ENCODE measurements at regions not wholly inside any gene's neighbourhood (a gene's known extent, or its start where the extent isn't known, plus 50 kb on each side); places are given as distances from the start of the nearest gene placed in this dataset.

DNA sequence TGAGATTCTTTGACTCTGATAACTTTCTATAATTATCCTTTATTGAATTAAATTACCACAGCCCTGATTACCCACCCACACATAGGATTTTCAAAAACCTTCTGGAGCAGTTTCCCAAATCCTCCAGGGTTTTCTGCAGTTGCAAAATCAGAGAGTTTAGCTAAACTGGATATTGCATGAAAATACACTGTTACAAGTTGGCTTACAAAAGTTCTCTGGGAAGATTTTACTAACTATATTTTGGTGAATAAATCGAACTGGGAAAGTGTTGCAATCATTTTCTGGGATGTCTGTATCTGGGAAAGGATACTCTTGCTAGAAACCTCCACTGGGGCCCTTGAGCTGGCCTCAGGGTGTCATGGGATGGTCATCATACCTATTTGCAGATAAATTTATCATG is 97.6 kb upstream of the STMND1 start (continued):
- TF ChIP-seq, protein P1, sequence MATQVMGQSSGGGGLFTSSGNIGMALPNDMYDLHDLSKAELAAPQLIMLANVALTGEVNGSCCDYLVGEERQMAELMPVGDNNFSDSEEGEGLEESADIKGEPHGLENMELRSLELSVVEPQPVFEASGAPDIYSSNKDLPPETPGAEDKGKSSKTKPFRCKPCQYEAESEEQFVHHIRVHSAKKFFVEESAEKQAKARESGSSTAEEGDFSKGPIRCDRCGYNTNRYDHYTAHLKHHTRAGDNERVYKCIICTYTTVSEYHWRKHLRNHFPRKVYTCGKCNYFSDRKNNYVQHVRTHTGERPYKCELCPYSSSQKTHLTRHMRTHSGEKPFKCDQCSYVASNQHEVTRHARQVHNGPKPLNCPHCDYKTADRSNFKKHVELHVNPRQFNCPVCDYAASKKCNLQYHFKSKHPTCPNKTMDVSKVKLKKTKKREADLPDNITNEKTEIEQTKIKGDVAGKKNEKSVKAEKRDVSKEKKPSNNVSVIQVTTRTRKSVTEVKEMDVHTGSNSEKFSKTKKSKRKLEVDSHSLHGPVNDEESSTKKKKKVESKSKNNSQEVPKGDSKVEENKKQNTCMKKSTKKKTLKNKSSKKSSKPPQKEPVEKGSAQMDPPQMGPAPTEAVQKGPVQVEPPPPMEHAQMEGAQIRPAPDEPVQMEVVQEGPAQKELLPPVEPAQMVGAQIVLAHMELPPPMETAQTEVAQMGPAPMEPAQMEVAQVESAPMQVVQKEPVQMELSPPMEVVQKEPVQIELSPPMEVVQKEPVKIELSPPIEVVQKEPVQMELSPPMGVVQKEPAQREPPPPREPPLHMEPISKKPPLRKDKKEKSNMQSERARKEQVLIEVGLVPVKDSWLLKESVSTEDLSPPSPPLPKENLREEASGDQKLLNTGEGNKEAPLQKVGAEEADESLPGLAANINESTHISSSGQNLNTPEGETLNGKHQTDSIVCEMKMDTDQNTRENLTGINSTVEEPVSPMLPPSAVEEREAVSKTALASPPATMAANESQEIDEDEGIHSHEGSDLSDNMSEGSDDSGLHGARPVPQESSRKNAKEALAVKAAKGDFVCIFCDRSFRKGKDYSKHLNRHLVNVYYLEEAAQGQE (IDR thresholded peaks at IDR 0.05; ENCODE audit: low read depth, low read length) = no peak
- no peak for TF ChIP-seq ELF1 (IDR thresholded peaks at IDR 0.05)

DNA sequence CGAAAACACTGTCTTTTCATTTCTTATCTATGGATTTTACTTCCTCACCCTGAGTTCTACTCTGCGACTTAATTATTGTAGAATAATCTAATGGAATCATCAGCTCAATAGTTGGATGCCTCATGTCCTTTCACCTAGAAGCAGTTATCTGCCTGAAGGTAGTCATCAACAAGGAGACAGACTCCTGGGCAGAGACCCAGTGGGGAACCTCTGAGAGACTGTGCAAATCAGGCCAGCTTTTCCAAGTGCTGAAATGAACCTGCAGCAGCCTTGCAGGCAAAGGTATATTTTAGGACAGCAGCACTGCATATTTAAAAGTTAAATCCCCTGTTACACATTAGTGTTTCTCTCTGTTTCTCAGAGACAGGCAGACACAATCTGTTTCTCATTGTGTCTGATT is 99.7 kb upstream of the STMND1 start:
- no peaks in the 10 kb centered on the region for H3K9me2 ChIP-seq
- ChIA-PET CTCF (no interaction called here), POLR2A (no interaction called here)
- H3K9me3 ChIP-seq = no peaks in the 10 kb centered on the region
- H3K27ac ChIP-seq (ENCODE audit: low read depth in 2 of 2, low read length in 1 of 2) = no peak overlapping the region
- H3K4me2 ChIP-seq = no peak overlapping the region
- H3K27me3 ChIP-seq (ENCODE audit: insufficient read depth) = no peaks in the 10 kb centered on the region
- no peak overlapping the region for H3K4me3 ChIP-seq (ENCODE audit: low read depth in 2 of 2, low read length in 1 of 2)
- DNase-seq = no peak
- no peak overlapping the region for H2AFZ ChIP-seq (ENCODE audit: low read depth)
- no peaks in the 10 kb centered on the region for H4K20me1 ChIP-seq (ENCODE audit: insufficient read depth)
- H3K9ac ChIP-seq = no peak overlapping the region
- H3F3A ChIP-seq (replicated peaks; ENCODE audit: insufficient read depth) = no peaks in the 10 kb centered on the region
- WGBS (ENCODE audit: low lambda C conversion rate) = 77% methylated on average over 2 of the region's 2 CpGs
- no peaks in the 10 kb centered on the region for H3K79me2 ChIP-seq (ENCODE audit: insufficient read depth)
- peaks cover 4 to 5% of the 10 kb centered on the region in 2 experiments; a peak in 3 of 4 replicates for H3K4me1 ChIP-seq (ENCODE audit: control insufficient read depth in 1 of 2, insufficient read depth in 2 of 2, low read depth in 1 of 2, low read length in 1 of 2)
- TF ChIP-seq, protein P1 (IDR thresholded peaks at IDR 0.05; ENCODE audit: low read depth, low read length) = no peak
- TF ChIP-seq NRF1 (IDR thresholded peaks at IDR 0.05; ENCODE audit: low read depth, low read length) = no peak
- TF ChIP-seq, protein P2, sequence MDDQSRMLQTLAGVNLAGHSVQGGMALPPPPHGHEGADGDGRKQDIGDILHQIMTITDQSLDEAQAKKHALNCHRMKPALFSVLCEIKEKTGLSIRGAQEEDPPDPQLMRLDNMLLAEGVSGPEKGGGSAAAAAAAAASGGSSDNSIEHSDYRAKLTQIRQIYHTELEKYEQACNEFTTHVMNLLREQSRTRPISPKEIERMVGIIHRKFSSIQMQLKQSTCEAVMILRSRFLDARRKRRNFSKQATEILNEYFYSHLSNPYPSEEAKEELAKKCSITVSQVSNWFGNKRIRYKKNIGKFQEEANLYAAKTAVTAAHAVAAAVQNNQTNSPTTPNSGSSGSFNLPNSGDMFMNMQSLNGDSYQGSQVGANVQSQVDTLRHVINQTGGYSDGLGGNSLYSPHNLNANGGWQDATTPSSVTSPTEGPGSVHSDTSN (IDR thresholded peaks at IDR 0.05) = no peak
- TF ChIP-seq FOSL2 (IDR thresholded peaks at IDR 0.05; ENCODE audit: borderline replicate concordance, low read depth) = no peak
- no peak for TF ChIP-seq EP300 (IDR thresholded peaks at IDR 0.05; ENCODE audit: borderline replicate concordance in 1 of 2, low read depth in 1 of 2, low read length in 1 of 2)
- TF ChIP-seq CHD2 (IDR thresholded peaks at IDR 0.05; ENCODE audit: low read length, partially characterized antibody) = no peak
- no peak for TF ChIP-seq RAD21 (IDR thresholded peaks at IDR 0.05; ENCODE audit: low read length)
- TF ChIP-seq, protein P3, sequence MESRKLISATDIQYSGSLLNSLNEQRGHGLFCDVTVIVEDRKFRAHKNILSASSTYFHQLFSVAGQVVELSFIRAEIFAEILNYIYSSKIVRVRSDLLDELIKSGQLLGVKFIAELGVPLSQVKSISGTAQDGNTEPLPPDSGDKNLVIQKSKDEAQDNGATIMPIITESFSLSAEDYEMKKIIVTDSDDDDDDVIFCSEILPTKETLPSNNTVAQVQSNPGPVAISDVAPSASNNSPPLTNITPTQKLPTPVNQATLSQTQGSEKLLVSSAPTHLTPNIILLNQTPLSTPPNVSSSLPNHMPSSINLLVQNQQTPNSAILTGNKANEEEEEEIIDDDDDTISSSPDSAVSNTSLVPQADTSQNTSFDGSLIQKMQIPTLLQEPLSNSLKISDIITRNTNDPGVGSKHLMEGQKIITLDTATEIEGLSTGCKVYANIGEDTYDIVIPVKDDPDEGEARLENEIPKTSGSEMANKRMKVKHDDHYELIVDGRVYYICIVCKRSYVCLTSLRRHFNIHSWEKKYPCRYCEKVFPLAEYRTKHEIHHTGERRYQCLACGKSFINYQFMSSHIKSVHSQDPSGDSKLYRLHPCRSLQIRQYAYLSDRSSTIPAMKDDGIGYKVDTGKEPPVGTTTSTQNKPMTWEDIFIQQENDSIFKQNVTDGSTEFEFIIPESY (IDR thresholded peaks at IDR 0.05; ENCODE audit: borderline replicate concordance, low read depth) = no peak
- TF ChIP-seq MXI1 (IDR thresholded peaks at IDR 0.05; ENCODE audit: low read depth, low read length) = no peak
- no peak for TF ChIP-seq RFX5 (IDR thresholded peaks at IDR 0.05; ENCODE audit: low read length)
- H3K36me3 ChIP-seq (replicated peaks in 1 of 2; ENCODE audit: control insufficient read depth in 1 of 2, insufficient read depth in 2 of 2, low read length in 1 of 2) = no peaks in the 10 kb centered on the region
